ENCODE measurements at regions not wholly inside any gene's neighbourhood (a gene's known extent, or its start where the extent isn't known, plus 50 kb on each side); places are given as distances from the start of the nearest gene placed in this dataset.
"Not testable (repeated sequence)": the region's sequence is repeated elsewhere in the genome, so short reads cannot be mapped to it uniquely, and the experiment has no call there.

DNA sequence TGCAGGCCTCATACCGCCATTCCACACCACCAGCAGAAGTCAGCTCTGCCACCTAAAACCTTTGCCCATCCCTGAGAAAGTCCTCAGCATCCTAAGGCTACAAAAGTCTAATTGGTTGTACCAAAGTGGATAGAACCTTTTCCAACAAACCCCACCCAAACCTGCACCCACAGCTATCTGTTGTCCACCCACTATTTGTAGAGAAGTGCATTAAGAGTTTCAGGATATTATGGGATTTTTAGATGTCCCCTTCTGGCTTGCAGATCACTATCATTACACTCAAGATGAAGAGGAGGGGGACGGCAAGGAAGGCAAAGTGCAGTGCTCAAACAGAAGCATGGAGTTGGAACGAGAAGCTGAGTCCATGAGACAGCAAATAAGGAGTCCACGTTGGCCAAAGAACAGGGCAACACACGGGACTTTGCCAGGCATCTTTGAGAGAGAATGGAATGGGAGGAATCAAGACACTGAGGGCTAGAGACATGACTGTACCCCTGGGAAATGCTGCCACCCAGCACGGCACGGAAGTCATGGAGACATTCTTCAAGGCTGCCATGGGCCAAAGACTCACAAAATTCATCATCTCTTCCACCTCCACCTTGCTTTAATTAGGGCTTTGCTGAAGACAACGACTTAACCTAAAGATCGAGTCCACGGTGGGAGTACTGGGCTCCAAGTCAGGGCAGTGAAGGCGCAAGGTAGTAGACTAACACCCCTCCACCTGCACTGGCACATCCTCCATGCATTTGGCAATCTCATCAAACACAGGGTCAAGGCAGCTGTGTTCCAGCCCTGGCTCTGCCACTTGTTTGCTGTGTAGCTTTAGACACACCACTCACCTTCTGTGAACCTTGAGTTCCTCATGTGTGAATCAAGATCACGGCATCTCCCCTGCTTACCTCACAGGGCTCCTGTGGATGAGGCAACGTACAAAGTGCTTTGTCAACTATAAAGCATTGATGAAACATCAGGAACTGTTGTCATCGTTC, 112.9 kb upstream of the TMEM45B start:
- no peak for DNase-seq

DNA sequence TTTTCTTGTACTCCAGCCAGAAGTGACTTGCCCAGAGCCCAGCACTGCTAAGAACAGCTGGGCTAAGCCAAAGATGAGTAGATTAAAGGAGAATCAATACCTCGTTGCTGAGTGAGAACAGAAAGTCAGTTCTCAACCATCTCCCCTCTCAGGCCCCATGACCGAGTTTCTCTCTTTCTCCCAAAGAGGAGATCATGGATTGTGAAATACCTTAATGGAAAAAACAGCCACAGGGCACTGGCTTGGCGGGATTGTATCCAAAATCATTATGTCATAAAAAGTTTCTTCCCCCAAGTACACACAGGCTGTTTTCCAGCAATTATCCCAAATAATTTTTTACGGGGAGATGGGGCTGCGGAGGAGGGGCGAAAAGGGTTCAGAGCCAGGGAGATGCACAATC, 111.8 kb upstream of the TMEM45B start:
- DNase-seq: no peak

DNA sequence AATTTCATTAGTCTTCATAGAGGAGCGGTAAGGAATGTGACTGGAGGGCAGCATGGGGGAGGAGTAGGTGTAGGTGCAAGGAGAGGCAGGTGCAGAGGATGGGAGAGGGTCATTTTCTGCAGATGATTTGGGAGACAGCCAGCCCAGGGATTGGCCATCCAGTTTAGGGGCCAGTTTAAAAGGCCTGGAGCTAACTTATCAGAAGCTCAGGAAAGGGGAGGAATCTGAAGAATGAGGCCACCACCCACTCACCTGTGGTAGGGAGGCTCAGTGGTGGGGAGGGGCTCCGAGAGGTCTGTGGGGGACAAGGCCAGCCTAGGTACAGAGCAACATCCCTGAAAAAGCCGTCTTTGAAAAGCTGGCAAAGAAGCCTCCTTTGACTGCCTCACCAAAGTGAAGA, 110.8 kb upstream of the TMEM45B start:
- DNase-seq: no peak

DNA sequence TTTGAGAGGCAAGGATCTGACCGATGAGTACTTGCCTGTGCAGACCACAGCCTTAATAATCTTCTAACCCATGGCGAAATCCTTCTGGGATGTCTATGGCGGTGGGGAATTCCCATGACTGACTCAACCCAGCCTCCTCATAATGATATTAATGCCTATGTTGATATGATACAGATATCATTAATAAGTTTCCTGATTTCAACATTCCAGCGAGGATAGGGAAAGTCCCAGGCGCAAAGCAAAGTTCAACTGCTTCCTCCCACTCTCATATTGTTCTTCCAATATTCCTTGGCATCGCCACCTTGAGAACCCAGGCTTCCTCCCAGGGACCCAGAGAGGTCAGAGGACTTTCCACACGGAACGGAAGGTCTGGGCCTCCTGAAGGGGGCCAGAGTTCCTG, 110.3 kb upstream of the TMEM45B start:
- DNase-seq: no peak

DNA sequence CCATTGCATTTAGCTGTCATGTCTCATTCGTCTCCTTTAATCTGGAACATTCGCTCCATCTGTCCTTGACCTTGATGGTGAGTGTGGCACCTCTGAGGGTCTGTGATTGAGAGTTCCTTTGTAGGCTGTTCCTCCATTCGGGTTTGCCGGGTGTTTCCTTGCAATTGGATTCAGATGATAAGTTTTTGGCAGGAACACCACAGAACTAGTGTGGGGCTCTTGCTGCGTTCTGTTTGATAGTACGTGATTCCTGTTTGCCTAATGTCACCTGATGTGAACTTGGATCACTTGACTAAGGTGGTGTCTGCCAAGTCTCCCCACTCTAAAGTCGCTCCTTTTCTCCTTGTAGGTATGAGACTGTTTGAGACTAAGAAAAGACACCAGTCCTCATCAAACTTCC, 109.7 kb upstream of the TMEM45B start:
- no peak for DNase-seq

DNA sequence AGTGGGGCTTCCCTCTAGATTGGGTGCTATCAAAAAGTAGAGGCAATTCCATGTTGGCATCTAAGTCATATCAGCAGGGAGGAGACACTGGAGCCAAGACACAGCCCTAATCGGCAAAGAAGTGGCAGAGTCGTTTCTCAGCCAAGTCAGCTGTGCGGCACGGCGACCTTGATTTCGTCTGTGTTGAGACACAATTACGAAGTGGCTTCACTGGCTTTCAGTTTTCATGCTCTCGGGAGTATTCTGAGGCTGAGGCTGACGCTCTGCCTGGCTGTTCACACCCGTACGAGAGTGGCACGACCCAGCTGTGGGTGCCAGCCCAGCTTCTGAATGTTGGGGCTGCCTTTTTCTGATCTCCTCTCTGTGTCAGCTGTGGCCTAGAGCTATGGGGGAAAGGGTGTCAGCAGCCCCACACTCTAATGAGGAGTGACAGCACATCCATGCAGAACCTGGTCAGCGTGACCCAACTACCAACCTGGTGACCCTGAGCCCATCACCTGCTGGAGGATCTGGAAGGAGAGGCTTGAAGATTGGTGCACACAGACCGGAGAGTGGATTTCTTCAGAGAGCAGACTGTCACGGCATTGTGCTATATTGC, 105.7 kb upstream of the TMEM45B start:
- no peak for DNase-seq

DNA sequence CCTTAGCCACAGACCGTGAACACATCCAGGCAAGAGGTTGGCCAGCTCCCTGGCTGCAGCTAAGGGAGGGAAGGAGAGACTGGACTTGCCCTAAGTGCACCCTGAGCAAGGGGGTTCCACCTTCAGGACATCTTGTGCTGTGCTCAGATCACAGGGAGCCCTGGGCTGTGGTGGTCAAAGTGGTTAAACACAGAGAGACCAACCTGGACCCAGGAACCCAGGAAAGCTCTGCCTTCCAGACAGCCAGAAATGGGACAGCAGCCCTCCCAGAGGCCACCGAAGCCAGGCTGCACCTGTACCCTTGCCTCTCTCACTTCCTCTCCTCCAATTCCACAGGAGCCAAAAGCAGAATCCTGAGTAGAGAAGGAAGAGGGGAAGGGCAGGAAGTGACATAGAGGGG, 105.2 kb upstream of the TMEM45B start:
- no peak for DNase-seq

DNA sequence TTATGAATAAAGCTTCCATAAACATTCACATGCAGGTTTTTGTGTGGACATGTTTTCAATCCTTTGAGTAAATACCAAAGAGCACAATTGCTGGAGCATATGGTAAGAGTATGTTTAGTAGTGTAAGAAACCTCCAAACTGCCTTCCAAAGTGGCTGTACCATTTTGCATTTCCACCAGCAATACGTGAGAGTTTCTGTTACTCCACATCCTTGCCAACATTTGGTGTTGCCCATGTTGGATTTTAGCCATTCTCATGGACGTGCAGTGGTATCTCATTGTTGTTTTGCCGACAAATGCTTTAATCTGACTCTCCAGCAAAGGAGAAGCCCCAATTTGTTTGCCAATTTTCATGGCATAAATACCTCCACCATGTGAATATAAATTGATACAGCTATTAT, 103.9 kb upstream of the TMEM45B start:
- DNase-seq: no peak

DNA sequence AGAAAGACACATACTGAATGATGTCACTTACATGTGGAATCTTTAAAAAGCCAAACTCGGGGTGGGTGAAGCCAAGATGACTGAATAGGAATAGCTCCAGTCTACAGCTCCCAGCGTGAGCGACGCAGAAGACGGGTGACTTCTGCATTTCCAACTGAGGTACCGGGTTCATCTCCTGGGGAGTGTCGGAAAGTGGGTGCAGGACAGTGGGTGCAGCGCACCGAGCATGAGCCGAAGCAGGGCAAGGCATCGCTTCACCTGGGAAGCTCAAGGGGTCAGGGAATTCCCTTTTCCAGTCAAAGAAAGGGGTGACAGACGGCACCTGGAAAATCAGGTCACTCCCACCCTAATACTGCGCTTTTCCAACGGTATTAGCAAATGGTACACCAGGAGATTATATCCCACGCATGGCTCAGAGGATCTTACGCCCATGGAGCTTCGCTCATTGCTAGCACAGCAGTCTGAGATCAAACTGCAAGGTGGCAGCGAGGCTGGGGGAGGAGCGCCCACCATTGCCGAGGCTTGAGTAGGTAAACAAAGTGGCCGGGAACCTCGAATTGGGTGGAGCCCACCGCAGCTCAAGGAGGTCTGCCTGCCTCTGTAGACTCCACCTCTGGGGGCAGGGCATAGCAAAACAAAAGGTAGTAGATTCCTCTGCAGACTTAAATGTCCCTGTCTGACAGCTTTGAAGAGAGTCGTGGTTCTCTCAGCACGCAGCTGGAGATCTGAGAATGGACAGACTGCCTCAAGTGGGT, 103.0 kb upstream of the TMEM45B start:
- not testable (repeated sequence) for DNase-seq

DNA sequence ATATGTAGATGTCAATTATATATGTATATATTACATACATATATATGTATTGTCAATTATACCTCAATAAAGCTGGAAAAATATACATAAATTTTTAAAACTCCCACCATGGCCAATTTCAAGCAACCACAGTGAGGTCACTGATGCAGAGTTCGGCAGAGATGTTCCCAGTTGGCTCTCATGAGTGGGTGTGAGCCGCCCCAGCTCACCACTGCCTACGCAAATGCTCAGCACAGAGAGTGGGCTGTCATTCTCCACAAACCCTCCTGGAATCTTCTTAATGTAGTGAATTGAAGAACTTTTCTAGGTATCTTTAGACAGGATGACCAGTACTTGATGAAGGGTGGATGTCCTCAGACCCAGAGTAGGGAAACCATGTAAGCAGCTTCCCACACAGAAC, 96.6 kb upstream of the TMEM45B start:
- no peak for DNase-seq

DNA sequence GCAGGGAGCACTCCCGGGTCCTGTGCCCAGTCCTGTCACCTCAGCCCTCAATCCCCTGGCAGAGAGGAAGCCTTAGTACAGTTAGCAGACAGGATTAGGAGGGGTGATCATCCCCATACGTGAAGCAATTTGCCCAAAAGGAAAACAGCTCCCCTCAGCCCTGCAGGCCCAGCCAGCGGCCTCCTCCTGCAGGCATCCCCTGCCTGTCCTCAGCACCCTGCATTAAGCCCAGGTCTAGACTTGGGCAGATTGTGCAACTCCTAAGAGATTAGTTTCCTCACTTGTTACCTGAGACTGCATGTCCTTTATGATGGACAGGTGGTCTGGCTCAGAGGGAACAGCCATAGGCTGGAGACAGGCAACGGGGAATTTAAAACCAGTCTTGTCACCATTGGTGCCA, 95.5 kb upstream of the TMEM45B start:
- no peak for DNase-seq

DNA sequence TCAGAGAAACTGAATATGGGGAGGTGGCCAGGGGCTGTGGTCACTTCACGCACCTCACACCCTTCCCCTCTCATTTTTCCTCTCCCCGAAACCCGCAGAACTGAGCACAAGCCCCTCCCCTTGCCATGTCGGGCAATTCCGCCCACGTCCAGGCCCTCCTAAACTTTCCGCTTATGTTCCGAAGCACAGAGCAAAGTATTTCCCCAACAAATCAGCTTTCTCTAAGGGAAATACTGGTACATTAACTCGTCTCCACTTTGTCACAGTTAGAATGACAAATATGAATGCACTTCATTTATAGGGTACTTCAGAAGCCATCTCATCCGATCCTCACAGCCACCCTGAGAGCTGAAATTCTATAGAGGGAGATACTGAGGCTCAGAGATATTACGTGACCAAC, 94.7 kb upstream of the TMEM45B start:
- DNase-seq: no peak

DNA sequence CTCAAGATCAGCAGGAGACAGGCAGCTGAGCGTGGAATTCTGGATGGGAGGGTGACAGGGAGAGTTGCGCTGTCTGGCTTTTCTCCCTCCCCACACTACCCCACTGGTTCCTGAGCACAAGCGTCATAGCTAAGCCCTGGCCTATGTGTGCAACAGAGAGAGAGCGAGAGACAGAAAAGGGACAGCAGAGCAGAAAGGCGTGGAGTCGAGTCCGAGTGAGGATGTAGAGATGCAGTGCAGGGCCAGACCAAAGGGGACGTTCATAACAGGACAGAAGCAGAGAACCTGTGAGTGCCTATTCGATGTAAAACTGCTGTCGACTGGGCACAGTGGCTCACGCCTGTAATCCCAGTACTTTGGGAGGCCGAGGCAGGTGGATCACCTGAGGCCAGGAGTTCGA, 94.0 kb upstream of the TMEM45B start:
- DNase-seq: no peak

DNA sequence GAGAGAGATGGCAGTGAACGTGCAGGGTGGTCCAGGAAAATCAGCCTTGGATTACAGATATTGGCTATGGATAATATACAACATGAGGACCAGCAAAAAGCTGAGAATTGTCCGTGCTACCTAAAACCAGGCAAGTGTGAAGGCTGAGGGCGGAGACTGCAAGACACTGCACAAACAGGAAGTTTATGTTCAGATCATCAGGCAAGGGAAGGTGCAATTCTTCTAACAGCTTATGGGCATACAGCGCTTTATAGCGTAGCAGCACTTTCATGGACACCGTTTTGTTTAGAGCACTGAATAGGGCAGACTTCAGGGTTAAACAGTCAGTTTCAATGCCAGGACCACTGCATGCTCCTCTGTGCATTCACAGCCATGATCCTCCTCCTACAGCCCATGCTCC, 93.1 kb upstream of the TMEM45B start:
- DNase-seq: no peak

DNA sequence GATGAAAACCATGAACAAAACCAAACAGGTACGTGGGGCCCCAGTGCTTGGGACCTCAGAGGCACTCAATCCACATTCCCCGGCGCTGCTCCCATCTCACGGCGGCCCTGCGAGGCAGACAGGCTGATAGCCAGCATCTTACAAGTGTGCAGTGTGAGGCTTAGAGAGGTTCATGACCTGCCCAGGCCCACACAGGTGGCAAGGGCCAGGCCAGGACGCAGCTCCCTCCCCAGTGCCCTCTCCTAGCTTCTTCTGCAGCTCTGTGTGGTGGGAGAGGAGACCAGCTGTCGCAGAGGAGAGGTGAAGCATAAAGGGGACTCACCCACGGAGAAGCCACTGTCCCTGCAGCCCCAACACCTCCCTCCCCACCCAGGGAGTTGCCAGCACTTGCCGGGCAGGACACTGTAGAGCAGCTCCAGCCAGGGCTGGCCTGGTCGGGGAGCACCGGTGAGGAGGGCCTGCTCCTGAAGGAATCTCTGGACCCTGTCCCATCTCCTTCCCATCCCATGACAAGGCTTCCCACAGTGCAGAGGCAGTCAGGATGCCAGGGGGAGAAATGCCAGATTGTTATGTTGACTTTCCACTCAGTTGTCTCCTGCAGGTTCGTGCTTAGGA, 92.4 kb upstream of the TMEM45B start:
- DNase-seq: no peak

DNA sequence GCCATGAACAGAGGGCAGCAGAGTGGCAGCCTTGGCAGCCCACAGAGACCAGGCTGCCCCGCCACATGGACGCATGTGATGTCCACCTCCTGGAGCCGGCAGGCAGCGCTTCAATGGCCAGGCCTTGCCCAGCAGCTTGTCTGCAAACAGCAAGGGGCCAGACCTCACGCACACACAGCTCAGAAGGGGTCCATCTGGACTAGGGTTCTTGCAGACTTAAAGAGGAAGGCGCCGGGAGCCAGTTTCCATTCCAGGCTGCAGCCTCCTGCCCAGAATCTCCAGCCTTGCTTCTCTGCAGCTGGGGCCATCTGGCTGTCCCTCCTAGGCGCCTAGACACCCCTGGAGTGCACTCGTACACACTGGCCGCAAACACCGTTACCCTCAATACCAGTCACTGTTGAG, 91.9 kb upstream of the TMEM45B start:
- no peak for DNase-seq

DNA sequence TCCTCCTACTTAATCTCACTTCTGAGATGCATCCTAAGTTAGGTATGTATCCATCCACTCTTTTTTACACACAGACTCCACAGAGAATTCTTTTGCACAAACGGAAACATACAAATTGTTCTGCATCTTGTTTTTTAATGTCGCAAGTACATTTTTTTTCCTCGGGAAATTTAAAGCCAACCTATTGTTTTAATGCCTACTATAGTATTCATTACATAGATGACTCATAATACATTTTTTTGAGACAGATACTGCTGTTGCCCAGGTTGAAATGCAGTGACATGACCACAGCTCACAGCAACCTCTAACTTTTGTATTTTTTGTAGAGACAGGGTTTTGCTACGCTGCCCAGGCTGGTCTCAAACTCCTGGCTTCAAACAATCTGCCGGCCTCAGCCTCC, 90.8 kb upstream of the TMEM45B start:
- no peak for DNase-seq

DNA sequence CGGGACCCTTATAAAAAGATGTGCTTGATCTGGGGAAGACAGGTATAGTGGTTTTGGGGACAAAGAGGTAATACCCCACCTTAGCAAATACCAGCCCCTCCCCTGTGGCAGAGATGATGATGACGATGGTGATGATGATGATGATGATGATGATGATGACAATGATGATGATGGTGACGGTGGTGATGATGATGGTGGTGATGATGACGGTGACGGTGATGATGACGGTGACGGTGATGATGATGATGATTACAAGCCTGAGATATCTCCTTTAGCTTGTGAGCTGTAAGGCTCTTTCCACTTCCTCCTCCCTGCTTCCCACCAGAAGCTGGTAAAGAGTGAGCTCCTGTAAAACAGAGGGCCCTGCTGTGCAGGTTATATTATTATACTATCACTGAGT, 89.5 kb upstream of the TMEM45B start:
- DNase-seq: no peak

DNA sequence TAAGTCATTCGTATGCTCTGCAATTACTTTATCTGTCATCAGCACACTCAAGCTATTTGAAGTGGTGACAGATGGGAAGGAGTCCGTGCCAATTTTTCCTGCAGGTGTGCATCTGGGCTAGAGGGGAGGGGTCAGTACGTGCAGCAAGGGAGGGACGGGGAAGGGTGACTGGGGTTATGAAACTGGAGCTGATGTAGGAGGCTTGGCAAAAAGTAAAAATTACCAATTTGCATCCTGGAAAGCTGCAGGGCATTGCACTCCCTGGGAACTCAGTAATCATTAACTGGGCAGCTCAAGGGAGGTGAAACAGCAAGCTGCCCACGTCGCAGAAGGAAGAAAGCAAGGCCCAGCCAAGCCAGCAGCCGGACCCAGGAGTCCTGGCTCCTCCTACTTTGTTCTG, 87.1 kb upstream of the TMEM45B start:
- no peak for DNase-seq

DNA sequence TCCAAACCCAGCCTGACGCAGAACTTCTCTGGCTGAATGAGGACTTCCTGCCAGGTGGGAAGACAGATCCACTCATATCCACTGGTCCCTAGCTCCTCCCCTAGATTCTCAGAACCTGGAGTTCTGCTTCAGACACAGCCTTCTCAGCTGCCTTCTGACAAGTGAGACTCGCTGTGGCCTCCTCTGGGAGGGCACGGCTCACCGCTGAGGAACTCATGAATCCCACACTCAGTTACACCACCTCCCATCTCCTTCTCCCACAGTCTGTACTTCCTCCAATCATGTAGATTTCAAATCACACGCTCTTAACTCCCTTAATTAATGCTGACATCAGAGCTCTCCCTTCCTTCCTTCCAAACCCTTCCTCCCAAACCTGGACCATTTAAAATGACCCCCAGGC, 86.4 kb upstream of the TMEM45B start:
- DNase-seq: no peak

DNA sequence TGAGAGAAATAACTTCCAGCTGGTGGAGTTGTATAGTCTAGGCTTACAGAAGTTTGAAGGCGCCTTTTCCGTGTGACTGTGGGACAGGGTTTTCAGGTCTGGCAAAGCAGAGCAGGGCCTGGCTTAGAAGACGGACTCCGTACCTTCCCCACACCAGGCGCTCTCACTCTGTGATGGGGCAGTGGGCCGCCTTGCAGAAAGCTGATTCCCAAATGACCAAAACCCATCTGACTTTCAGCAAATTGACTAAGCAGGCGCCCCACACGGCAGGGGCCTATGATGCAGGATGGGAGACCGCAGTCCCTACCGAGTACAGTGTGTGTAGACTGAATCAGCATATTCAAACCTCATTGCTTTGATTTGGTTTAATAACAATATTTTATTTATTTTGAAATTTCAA, 85.8 kb upstream of the TMEM45B start:
- no peak for DNase-seq

DNA sequence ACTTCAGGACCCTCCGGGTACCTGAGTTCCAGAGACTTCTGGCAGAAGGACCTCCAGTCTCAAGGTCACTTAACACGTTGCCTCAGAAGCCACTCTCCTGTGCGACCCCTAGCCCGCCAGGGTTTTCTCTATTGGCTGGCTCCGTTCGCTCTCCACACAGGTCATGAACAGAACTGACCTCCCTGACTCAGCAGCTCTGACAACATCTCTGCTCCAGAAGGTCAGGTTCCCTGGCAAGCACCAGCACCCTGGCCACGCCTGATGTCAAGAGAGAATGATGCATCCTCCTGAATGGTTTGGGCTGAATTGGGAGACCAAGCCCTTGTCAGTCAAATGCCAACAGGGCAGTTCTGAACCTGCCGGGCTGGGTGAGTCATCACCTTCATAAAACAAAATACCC, 84.3 kb upstream of the TMEM45B start:
- no peak for DNase-seq

DNA sequence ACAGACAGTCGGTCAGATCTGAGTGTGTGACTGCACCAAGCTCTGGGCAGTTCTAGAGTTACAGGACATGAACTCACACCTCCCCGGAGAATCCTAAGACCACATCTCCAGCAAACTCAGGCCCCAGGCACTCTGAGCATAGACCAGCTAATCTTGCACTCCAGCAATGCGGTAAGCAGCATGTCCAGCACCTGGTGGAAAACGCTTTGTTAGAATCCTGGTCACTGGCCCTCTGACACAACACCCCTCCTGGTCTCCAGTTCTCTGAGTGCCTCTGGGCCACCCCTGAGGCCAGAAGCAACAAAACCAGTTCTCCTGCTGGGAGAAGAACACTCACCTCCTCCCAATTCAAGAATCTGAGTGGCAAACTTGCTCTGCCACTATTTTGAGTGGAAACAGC, 82.7 kb upstream of the TMEM45B start:
- no peak for DNase-seq
